NB4 (cell line): ENCODE measurements at regions not wholly inside any gene's neighbourhood (a gene's known extent, or its start where the extent isn't known, plus 50 kb on each side); places are given as distances from the start of the nearest gene placed in this dataset.

Experiments used
- CTCF ChIP-seq: IDR thresholded peaks from one replicate; pipeline ENCODE4 v1.5.1; 2012; ENCODE audit warnings: low read depth, low read length
- MAX ChIP-seq: IDR thresholded peaks from 2 replicates; pipeline ENCODE4 v1.6.1; 2011; ENCODE audit warnings: low read depth, low read length
- POLR2A ChIP-seq: IDR thresholded peaks from 2 replicates; pipeline ENCODE4 v1.6.1; 2011; ENCODE audit warnings: mild to moderate bottlenecking; ENCODE audit not compliant: insufficient read length; ENCODE audit errors: extremely low read depth

- TF ChIP-seq CTCF (no peak), POLR2A (no peak), MAX (no peak)
These were observed 153.2 kb downstream of the KATNIP start for GRCh38 chr16:27703121-27703520.
